NCI-H526 (cell line): ENCODE measurements at regions not wholly inside any gene's neighbourhood (a gene's known extent, or its start where the extent isn't known, plus 50 kb on each side); places are given as distances from the start of the nearest gene placed in this dataset.
A peak's percentile ranks its signal among the peaks of the same experiment; 100 is the strongest.
"Not testable (repeated sequence)": the region's sequence is repeated elsewhere in the genome, so short reads cannot be mapped to it uniquely, and the experiment has no call there.

ENCODE experiments used
- DNase-seq, 2 experiments: peaks; one replicate each; lab custom pipeline; 2025; lab: John Stamatoyannopoulos, UW

DNA sequence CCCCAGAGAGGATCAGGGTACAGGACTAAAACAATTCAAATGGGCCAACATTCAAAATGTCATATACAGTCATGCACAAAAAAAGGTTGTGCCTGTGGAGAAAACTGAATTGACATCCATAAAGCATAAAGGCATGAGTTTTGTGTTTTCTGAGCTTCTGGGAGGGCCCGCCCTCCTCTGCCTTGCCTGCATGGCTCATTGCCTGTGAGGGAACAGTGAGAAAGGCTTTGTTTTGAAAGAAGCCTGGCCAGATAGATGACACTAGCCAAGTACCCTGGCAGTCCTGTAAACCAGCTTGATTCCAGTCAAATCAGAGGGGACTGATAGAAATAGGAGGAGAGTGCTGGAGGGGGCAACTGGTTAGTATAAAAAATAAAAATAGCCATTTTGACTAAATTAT, 194.3 kb downstream of the KIT start:
- DNase-seq, result no peak

DNA sequence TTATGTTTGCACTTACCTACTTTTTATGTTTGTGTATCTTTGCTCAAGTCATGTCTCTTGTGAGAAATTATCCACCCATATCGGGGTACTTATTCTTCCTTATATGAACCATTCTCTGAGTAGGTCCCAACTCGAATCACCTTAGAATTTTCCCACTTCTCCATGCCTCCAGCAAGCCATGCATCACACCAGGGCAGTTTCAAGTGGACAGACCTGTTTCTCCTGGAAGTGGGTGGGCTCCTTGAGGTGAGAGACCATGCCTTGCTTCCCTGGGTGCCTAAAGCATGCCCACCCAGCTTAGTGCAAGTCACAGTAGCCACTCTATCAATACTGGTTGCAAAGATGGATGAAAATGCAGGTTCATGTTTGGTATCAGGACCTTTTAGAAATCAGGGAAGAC, 187.2 kb downstream of the KIT start:
- DNase-seq, result no peak

DNA sequence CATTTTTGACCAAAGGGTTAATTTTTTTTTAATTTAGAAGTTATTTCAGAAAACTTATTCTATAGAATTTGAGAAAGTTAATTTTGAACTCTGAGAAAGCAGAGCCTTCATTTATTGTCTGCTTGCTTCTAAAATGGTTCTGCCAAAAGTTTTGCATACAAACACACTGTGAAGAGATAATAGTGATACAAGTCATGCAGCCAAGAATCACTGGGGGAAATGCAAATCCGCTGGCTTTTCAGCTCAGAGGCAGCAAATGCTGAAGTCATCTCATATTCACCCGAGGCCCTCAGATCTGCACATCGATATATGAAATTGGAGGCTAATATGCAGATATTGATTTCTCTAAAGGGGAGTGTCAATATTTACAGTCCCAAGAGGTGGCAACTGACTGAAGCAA, 186.2 kb downstream of the KIT start:
- DNase-seq, result peak; percentile 71 to 83

DNA sequence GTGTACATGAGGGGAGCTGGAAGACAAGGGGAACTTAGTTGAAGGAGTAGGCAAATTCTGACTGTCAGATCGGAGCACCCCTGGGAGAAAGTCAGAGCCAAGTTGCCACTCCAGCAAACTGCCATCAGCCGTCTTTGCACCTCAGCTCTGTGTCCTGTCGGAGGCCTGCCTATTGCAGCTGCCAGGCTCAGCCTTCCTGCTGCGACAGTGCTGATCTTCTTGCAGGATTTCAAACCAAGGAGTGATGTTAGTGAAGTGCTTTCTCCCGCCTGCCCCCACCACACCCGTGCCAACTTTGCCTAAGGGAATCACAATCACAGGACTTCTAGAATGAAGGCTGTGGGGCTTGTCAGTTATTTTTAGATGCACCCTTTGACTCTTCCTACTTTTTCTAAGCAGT, 185.3 kb downstream of the KIT start:
- DNase-seq, result no peak

DNA sequence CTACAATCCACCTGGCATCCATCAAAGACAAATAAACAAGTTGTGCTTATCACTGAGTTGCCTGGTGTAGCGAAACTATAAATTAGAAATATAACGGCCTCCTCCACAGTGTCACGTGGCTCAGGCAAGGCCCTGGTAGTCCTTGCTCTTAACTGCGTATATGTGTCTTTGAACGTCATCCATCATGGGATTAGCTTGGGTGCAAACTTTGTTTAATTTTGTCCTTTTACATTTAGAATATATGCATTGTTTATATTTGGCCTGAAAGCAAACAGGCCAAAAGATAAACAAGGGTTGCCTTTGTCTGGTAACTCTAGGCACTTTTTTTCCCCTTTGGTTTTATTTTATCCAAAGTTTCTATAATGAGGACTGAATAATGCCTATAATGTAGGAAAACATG, 184.9 kb downstream of the KIT start:
- DNase-seq, result no peak

DNA sequence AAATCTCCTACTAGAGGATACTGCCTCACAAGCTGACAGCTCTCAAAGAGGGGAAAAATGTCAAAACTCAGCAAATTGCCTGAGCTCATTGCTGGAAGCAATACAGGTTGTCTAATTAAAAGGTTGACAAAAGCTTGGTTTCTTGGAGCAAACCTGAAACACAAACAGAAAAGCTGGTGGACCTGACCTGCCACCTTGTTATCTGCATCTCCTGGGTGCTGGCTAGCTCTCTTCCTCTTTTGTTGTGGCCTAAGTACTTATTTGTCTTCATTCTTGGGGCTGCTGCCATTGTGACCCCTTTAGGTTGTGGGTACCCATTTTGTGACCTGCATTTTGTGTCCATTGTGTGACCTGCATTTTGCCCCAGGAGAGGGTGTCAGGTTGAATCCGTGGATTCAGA, 184.5 kb downstream of the KIT start:
- DNase-seq, result no peak

DNA sequence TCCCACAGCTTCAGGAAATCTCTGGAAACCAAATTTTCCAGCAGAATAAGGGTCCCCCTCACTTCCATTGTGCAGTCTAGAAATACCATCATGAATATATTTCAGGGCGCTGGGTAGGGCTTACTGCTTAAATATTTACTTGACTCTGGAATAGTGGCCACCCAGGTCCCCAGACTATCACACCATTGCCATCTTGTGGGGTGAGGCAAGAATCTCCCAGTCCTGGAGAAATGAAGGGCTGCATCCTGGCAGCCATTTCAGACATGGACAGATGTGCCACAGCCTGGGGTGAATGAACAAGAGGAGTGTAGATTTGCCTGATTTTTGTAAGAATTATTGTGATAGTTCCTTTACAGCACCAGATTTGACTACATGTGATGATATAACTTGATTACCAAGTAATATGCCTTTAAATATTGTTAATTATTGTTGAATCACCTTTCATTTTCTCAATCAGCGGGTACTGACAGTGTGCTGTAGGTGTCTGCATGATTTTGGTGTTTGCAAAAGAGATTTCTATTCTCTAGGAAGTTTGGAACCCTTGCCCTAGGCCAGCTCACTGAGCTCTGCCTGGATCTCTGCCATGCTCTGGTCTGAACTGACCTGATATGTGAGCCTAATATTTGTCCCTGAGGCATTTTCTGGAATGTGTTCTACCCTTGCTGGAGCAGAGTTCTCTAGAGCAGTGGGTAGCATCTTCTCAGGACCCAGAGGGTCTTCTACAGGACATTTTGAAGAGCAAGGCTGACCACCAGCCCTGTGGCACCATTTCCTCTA, 183.4 kb downstream of the KIT start:
- peak; percentile 29 to 44 for DNase-seq

DNA sequence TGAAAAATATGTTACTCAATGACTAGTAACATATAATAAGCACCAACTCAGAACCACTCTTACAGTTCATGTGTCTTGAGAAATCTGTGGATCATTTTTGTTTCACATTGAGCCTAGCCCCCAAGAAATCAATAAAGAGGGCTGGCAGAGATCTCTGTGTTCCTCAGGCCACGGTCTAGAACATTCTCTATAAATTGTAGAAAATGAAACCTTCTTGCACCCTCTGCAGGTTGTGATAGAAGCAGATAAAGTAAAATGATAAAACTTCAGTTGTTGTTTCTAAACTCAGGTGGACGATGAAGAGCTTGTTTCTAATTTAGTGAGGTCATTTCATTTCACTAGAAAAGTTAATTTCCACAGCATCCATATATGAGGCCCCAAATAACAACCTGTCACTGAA, 182.7 kb downstream of the KIT start:
- no peak for DNase-seq

DNA sequence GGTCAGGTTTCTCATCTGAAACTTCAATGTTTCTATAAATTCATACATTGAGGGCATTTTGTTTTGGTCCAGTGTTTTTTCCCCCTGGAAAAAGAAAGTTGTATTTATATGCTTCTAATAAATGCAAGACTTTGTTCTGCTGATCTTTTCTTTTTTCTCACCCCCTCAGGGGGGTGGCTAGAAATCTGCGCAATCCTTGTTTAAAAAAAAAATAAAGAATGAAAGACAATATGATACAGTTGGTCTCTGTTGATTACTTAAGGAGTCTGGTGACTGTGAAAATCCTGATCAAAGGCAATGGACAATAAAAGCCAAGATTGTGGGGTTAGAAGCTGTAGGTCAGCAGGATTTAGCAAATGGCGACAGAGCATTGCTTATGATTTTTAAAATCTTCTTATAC, 180.5 kb downstream of the KIT start:
- DNase-seq, result no peak

DNA sequence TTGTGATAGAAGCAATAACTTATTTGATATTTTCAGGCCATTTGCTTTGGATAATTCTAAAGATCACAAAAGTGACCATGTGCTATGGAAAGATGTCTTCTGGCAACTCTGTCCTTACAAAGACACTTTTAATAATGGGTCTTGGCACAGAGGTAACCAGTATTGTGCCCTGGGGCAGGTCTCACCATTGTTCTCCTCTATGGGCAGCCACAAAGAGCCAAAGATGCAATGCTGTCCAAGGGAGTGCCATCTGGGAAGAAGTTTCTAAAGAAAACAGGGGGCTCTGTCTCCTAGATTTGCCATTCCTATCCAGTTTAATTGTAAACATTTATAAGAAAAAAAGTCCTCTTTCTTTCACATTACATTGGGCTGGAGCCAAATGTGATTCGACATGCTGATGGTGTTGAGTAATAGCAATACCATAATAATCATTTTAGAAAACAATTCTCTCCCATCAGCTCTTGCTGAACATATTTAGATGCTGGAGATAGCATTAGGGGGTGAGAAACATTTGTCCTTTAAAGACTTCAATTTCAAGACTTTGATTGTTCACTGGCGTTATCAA, 179.9 kb downstream of the KIT start:
- no peak for DNase-seq

DNA sequence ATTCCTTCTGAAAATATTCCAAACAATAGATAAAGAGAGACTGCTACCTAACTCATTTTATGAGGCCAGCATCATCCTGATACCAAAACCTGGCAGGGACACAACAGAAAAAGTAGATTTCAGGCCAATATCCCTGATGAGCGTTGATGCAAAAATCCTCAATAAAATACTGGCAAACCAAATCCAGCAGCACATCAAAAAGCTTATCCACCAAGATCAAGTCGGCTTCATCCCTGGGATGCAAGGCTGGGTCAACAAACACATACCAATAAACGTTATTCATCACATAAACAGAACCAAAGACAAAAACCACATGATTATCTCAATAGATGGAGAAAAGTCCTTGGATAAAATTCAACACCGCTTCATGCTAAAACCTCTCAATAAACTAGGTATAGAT, 170.6 kb downstream of the KIT start:
- not testable (repeated sequence) for DNase-seq

DNA sequence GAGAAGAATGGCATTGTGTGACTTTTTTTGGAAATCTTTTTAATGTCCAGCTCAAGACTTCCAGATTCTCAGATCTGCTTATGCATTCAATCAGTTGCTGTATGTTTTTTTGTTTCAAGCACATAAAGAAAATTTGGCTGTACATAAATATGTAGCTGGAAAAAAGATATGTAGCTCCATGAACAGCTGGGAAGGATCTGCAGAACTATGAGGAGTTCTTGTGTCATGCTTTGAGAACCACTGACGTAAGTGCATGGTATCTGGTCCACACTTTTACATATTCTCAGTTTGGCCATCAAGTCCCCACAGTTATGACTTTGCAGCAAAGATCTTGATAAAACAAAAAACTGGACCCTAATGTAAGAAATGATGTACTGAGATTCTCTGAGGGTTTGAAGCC, 165.9 kb downstream of the KIT start:
- no peak for DNase-seq

DNA sequence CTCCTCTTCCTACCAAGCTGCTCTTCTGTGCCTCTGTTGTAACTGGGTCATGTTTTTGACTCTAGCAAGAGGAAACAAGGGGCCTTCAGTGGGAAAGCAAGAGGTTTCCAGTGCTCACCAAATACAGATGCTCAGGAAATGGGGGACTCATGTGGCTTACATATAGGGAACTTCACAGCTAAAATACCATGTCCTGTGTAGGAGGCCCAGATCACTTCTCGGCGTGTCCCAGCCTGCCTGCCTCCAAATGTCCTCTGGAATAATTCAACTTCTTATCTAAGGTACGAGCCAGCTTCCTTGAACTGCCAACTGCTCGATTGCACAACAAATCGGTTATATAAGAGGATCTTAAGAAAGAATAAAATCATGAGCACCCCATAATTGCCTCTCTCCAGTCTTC, 161.3 kb downstream of the KIT start:
- DNase-seq, result no peak

DNA sequence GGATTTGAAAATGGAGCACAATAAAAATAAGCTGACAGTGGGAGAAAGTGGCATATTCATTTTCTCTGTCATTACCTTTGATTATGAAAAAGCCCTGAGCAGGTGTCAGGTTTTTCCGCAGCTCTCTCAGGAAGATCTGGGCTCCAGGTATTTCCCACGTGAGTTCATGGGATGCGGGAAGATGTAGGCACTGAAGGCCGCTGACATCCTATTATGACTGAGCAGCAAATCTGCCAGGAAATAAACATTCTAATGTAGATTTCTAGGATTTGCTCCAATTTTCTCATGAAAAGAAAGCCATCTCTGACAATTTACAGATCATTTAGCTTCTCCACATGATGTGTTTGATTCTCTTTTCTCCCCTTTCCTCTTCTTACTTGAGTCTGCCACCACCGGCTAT, 160.7 kb downstream of the KIT start:
- no peak for DNase-seq

DNA sequence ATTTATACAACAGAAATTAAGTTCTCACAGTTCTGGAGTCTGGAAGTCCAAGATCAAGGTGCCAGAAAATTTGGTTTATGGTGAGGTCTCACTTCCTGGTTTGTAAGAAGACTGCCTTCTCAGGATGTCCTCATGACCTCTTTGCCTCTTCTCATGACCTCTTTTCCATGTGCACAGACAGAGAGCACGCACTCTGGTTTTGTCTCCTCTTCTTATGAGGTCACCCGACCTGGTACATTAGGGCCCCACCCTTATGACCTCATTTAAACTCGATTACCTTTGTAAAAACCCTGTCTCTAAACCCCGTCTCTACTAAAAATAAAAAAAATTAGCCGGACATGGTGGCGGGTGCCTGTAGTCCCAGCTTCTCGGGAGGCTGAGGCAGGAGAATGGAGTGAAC, 155.9 kb downstream of the KIT start:
- no peak for DNase-seq

DNA sequence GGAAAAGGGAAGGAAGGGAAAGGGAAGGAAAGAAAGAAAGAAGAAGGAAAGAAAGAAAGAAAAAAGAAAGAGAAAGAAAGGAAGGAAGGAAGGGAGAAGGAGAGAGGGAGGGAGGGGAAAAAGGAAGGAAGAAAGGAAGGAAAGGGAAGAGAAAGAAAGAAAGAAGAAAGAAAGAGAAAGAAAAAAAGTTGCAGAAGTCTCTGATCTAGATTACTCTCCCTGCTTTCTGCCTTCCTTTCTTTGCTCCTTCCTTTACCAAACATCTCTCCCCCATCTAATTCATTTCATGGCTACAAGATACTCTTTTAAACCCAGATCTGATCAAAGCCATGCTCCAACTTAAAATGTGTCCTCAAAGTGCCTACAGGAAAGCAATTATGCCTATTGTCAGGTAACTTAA, 148.6 kb downstream of the KIT start:
- no peak for DNase-seq

DNA sequence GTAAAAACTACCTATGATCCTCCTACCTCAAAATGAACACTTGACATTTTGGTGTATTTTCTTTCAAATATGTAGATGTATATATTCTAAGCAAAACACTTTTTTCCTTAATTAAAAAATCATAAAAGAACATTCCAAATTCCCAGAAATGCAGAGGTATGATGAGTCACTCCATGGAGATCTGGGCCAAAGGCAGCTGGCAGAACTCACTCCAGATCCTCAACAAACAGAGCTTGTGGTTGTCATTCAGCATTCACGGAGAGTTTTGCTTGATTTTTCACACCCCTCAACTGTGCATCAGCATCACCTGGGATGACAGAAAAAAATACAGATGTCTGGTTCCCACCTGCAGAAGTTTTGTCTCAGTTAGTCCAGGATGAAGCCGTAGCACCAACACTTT, 144.6 kb downstream of the KIT start:
- no peak for DNase-seq

DNA sequence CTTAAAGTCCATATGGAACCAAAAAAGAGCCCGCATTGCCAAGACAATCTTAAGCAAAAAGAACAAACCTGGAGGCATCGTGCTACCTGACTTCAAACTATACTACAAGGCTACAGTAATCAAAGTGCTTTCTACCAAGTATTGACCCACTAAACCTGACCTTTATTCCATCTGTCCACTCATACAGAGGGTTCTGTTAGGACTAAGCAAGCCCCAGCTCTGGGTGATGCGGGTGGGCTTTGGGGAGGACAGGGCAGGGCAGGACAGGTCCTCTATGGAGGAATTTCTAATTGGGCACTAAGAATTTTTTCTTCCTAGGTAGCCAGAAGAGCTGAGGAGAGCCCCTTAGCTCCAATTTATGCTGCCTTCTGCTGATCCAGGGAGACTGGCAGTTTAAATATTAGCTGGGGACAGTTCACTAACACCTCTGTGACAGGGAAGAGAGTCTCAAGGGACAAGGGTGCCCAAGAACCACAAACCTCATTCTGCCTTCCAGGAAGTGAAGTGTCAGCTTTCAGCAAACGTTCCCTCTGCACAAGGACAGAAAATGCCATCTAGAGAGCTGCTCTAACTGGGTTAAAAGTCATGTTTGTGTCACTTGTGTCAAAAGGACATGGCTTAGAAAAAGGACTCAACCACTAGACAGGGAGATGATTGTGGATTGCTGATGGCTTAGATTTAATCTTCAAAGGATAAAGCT, 143.2 kb downstream of the KIT start:
- peak in 1 of 2 experiments; percentile 21 for DNase-seq

DNA sequence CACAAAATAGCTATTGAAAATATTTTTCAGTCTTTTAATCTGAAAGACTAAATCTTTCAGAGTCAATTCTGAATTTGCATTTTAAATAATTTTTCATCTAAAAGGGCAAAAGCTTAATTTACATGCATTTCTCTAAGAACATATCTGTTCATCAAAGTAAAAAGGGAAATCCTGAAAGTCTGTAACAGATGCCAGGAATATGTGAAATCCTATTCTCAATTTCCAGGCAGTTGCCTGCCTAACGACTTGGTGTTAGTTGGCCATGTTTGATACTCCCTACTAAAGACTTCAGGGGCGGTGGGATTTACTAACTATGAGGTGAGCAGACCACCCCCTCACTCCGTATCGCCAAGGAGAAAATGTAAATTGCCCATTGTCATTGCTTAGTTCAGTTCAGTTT, 136.8 kb downstream of the KIT start:
- no peak for DNase-seq

DNA sequence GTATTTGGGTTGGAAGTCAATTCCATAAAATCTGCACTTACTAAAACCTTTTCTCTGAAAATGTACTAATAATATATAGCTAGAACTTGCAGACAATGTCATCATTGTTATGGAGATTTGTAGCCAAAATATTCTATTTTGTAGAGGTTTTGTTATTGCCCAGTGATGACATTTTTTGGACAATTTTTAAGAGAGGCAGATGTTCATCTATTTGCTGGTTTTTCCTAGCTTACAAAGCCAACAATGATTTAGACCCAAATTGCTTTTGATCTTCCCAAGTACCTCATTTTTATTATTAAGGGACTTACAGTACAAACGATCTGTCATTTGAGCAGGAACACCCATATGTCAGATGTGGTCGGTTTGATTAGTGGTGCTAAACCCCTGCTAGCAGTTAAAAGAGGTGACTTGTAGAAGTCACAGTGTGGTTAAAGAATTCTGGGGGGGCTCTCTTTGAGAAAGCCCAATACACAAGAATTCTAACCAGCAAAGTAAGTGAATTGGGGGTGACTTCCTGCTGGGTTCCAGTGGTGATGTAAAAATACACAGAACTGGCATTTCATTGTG, 136.2 kb downstream of the KIT start:
- no peak for DNase-seq
